IMR-90 (cell line): ENCODE measurements at regions not wholly inside any gene's neighbourhood (a gene's known extent, or its start where the extent isn't known, plus 50 kb on each side); places are given as distances from the start of the nearest gene placed in this dataset.

Experiments used
- ATAC-seq: fragments of 200-7000 bp; cut with Tn5 transposase; 2 replicates; pipeline ENCODE4 v1.9.1; 2020; ENCODE audit warnings: low read depth, mild to moderate bottlenecking, moderate library complexity
- BruUV-seq: library from RNA; stranded (reverse); fragments of 400-500 nt; replicated peaks from 2 replicates; lab custom pipeline; 2021; lab: Mats Ljungman, UMichigan
- CTCF ChIA-PET: fragments of 300-600 bp; formaldehyde crosslinking; extraction: SDS; loops from one replicate; lab custom pipeline; 2021; ENCODE audit warnings: antibody characterized with exemption; lab: Yijun Ruan, JAX
- POLR2A ChIA-PET: fragments of 300-600 bp; sonication (Branson Sonifier 250); formaldehyde crosslinking; loops from one replicate; lab custom pipeline; 2022; ENCODE audit warnings: antibody characterized with exemption; ENCODE audit not compliant: unreplicated experiment; lab: Charles Lee
- DNase-seq: peaks from one replicate; pipeline ENCODE4 v3.0.0; 2013
- H2AFZ ChIP-seq: replicated peaks from 2 replicates; pipeline ENCODE3; 2013; ENCODE audit warnings: low read length, mild to moderate bottlenecking; ENCODE audit not compliant: poor library complexity
- H2AK5ac ChIP-seq: 2 replicates; pipeline ENCODE4 v1.6.1; 2013; ENCODE audit warnings: low read depth, low read length, inconsistent platforms
- H2AK9ac ChIP-seq: replicated peaks from 2 replicates; pipeline ENCODE3; 2013; ENCODE audit warnings: mild to moderate bottlenecking, low read depth, low read length, moderate library complexity; ENCODE audit not compliant: poor library complexity
- H2BK120ac ChIP-seq: 2 replicates; pipeline ENCODE4 v1.6.1; 2013; ENCODE audit warnings: low read depth, low read length, inconsistent platforms
- H2BK15ac ChIP-seq: 3 replicates; pipeline ENCODE4 v1.6.1; 2013; ENCODE audit warnings: low read depth, low read length, inconsistent platforms
- H2BK20ac ChIP-seq: 2 replicates; pipeline ENCODE4 v1.6.1; 2013; ENCODE audit warnings: low read depth, mild to moderate bottlenecking, inconsistent platforms, low read length, moderate library complexity
- H2BK5ac ChIP-seq: 2 replicates; pipeline ENCODE4 v1.6.1; 2013; ENCODE audit warnings: mild to moderate bottlenecking, low read depth, low read length, inconsistent platforms; ENCODE audit not compliant: poor library complexity, severe bottlenecking
- H3K14ac ChIP-seq: replicated peaks from 2 replicates; pipeline ENCODE4 v1.6.1; 2013; ENCODE audit warnings: low read depth, low read length, inconsistent platforms
- H3K18ac ChIP-seq: 2 replicates; pipeline ENCODE4 v1.6.1; 2013; ENCODE audit warnings: low read depth, low read length, control low read depth
- H3K23ac ChIP-seq: 2 replicates; pipeline ENCODE4 v1.6.1; 2013; ENCODE audit warnings: low read depth, low read length, inconsistent platforms
- H3K27ac ChIP-seq: 2 replicates; pipeline ENCODE4 v1.5.1; 2013; ENCODE audit warnings: mild to moderate bottlenecking, control low read depth, low read length; ENCODE audit not compliant: insufficient read depth
- H3K27me3 ChIP-seq: 2 replicates; pipeline ENCODE4 v1.6.1; 2013; ENCODE audit warnings: low read length; ENCODE audit not compliant: control insufficient read depth, insufficient read depth
- H3K36me3 ChIP-seq: 2 replicates; pipeline ENCODE4 v1.6.1; 2013; ENCODE audit warnings: low read length, mixed read lengths; ENCODE audit not compliant: control insufficient read depth, insufficient read depth
- H3K4ac ChIP-seq: 2 replicates; pipeline ENCODE4 v1.6.1; 2013; ENCODE audit warnings: low read depth, low read length, inconsistent platforms
- H3K4me1 ChIP-seq: 2 replicates; pipeline ENCODE4 v1.6.1; 2013; ENCODE audit warnings: low read length, mixed read lengths; ENCODE audit not compliant: control insufficient read depth, insufficient read depth
- H3K4me2 ChIP-seq: 2 replicates; pipeline ENCODE4 v1.6.1; 2013; ENCODE audit warnings: low read depth, mild to moderate bottlenecking, control low read depth, low read length, moderate library complexity
- H3K4me3 ChIP-seq: 2 replicates; pipeline ENCODE4 v1.5.1; 2013; ENCODE audit warnings: low read depth, mild to moderate bottlenecking, control low read depth, low read length, moderate library complexity; ENCODE audit not compliant: insufficient read depth
- H3K56ac ChIP-seq: 2 replicates; pipeline ENCODE4 v1.6.1; 2013; ENCODE audit warnings: low read length, inconsistent platforms; ENCODE audit not compliant: insufficient read depth; ENCODE audit errors: extremely low read depth
- H3K79me1 ChIP-seq, 2 experiments: 2 replicates each; pipeline ENCODE4 v1.6.1; 2013; ENCODE audit warnings: low read length in 2 of 2, inconsistent platforms in 1 of 2, low read depth in 1 of 2
- H3K9ac ChIP-seq: 2 replicates; pipeline ENCODE4 v1.6.1; 2013; ENCODE audit warnings: low read depth, low read length, control low read depth
- H3K9me1 ChIP-seq: 2 replicates; pipeline ENCODE4 v1.6.1; 2013; ENCODE audit warnings: low read length, inconsistent platforms; ENCODE audit not compliant: insufficient read depth
- H3K9me3 ChIP-seq: 2 replicates; pipeline ENCODE4 v1.6.1; 2013; ENCODE audit warnings: low read length; ENCODE audit not compliant: control insufficient read depth, insufficient read depth
- H4K20me1 ChIP-seq: 2 replicates; pipeline ENCODE4 v1.6.1; 2013; ENCODE audit warnings: low read length, inconsistent platforms; ENCODE audit not compliant: insufficient read depth
- H4K5ac ChIP-seq: 2 replicates; pipeline ENCODE4 v1.6.1; 2013; ENCODE audit warnings: mild to moderate bottlenecking, low read depth, low read length, control low read depth
- H4K8ac ChIP-seq, 2 experiments: 2 replicates each; pipeline ENCODE4 v1.6.1; 2013; ENCODE audit warnings: low read depth in 2 of 2, low read length in 2 of 2, control low read depth in 1 of 2, inconsistent platforms in 1 of 2
- H4K91ac ChIP-seq: 2 replicates; pipeline ENCODE4 v1.6.1; 2013; ENCODE audit warnings: low read depth, low read length, inconsistent platforms; ENCODE audit not compliant: insufficient read depth
- BHLHE40 ChIP-seq: fragments of 150-350 bp; IDR thresholded peaks from 2 replicates; pipeline ENCODE4 v1.6.1; 2016; ENCODE audit warnings: mild to moderate bottlenecking, low read depth, low read length
- CEBPB ChIP-seq: IDR thresholded peaks from 2 replicates; pipeline ENCODE4 v1.6.1; 2012; ENCODE audit warnings: low read depth, low read length, improper control_type of control experiment
- MAFK ChIP-seq: IDR thresholded peaks from 2 replicates; pipeline ENCODE4 v1.6.1; 2012; ENCODE audit warnings: low read depth, low read length, improper control_type of control experiment
- MAZ ChIP-seq: IDR thresholded peaks from 2 replicates; pipeline ENCODE4 v1.6.1; 2012; ENCODE audit warnings: low read depth, mild to moderate bottlenecking, low read length, improper control_type of control experiment, moderate library complexity, borderline replicate concordance
- MXI1 ChIP-seq: IDR thresholded peaks from 2 replicates; pipeline ENCODE4 v1.6.1; 2012; ENCODE audit warnings: low read depth, mild to moderate bottlenecking, low read length, moderate library complexity, borderline replicate concordance
- RAD21 ChIP-seq: IDR thresholded peaks from 2 replicates; pipeline ENCODE4 v1.6.1; 2012; ENCODE audit warnings: low read length, improper control_type of control experiment
- RCOR1 ChIP-seq: IDR thresholded peaks from 2 replicates; pipeline ENCODE4 v1.6.1; 2012; ENCODE audit warnings: mild to moderate bottlenecking, low read length, improper control_type of control experiment; ENCODE audit not compliant: insufficient replicate concordance
- RFX5 ChIP-seq: IDR thresholded peaks from 2 replicates; pipeline ENCODE4 v1.8.0; 2012; ENCODE audit warnings: low read depth, mild to moderate bottlenecking, low read length, moderate library complexity
- SMC3 ChIP-seq: fragments of 150-350 bp; IDR thresholded peaks from 2 replicates; pipeline ENCODE4 v1.6.1; 2016; ENCODE audit warnings: low read depth, mild to moderate bottlenecking, antibody characterized with exemption, low read length, moderate library complexity
- dilution Hi-C: fragments of 300-500 bp; cut with HindIII; formaldehyde crosslinking; loops from one replicate; pipeline ENCODE4 v1.14.3; 2018; ENCODE audit warnings: low sequenced_read_pairs; ENCODE audit not compliant: unreplicated experiment
- in situ Hi-C: fragments of 300-500 bp; cut with MboI; formaldehyde crosslinking; loops from 3 replicates; pipeline ENCODE4 v1.14.3; 2019; ENCODE audit warnings: low sequenced_read_pairs, inconsistent platforms, mixed read lengths
- intact Hi-C: fragments of 100-400 bp; cut with micrococcal nuclease; formaldehyde crosslinking; loops from 2 replicates; pipeline ENCODE4 v1.10.0; 2022
- TF ChIP-seq, protein P1 (sequence below): fragments of 150-350 bp; IDR thresholded peaks from 2 replicates; pipeline ENCODE4 v1.6.1; 2016; ENCODE audit warnings: low read depth, mild to moderate bottlenecking, low read length, moderate library complexity, borderline replicate concordance
- TF ChIP-seq, protein P2 (sequence below): fragments of 150-350 bp; IDR thresholded peaks from 2 replicates; pipeline ENCODE4 v1.6.1; 2017; ENCODE audit warnings: mild to moderate bottlenecking, antibody characterized with exemption, low read length, low read depth
- TF ChIP-seq, protein P3 (sequence below): conservative IDR thresholded peaks from 2 replicates; pipeline ENCODE4 v1.5.1; 2012; ENCODE audit warnings: mild to moderate bottlenecking, low read depth, low read length, improper control_type of control experiment

DNA sequence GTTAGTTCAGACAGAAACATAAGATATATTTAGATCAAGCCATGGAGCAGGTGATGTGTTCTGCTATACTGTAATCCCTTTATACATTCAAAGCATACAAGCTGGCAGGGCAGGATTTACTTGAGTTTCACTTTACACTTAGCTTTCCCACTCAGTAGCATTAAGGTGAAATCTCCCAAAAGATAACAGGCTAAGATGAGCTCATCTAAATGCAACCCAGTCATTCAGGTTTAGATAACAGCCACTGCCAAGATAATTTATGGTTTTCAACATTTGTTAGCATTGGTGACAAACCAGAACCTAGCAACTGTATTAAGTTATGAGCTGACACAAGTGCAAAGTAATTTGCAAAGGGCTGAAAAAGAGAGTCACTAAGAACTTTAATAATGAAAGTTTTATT lies 925.1 kb upstream of the ATXN7L3B start:
- Histone ChIP-seq H3K27ac (no peak overlapping the region), H3K27me3 (no peaks in the 10 kb centered on the region), H3K9ac (no peak overlapping the region), H3K9me3 (no peaks in the 10 kb centered on the region; the same call in 1 of the 2 replicates), H3K4me1 (no peaks in the 10 kb centered on the region), H3K79me1 (no peaks in the 10 kb centered on the region), H3K4me2 (no peak overlapping the region), H3K4me3 (no peak overlapping the region), H3K14ac (no peak overlapping the region), H2AK9ac (no peak overlapping the region), H2AK5ac (no peak overlapping the region), H2BK15ac (no peak overlapping the region), H3K56ac (no peak overlapping the region), H2BK20ac (no peak overlapping the region), H3K4ac (no peak overlapping the region), H3K9me1 (no peaks in the 10 kb centered on the region), H2BK120ac (no peak overlapping the region), H3K23ac (no peak overlapping the region), H4K8ac (no peak overlapping the region), H3K18ac (no peak overlapping the region), H4K91ac (no peak overlapping the region), H2AFZ (no peak overlapping the region), H4K5ac (no peak overlapping the region), H2BK5ac (no peak overlapping the region), H4K20me1 (no peaks in the 10 kb centered on the region), H3K36me3 (no peaks in the 10 kb centered on the region)
- ChIA-PET CTCF (no interaction called here), POLR2A (no interaction called here)
- DNase-seq (no peak), ATAC-seq (no peak)
- in situ Hi-C loops = no loop called here
- BruUV-seq = no TSS peak
- TF ChIP-seq RAD21 = no peak
- TF ChIP-seq MAZ = no peak
- TF ChIP-seq, protein P1, sequence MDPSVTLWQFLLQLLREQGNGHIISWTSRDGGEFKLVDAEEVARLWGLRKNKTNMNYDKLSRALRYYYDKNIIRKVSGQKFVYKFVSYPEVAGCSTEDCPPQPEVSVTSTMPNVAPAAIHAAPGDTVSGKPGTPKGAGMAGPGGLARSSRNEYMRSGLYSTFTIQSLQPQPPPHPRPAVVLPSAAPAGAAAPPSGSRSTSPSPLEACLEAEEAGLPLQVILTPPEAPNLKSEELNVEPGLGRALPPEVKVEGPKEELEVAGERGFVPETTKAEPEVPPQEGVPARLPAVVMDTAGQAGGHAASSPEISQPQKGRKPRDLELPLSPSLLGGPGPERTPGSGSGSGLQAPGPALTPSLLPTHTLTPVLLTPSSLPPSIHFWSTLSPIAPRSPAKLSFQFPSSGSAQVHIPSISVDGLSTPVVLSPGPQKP = no peak
- no peak for TF ChIP-seq CEBPB
- TF ChIP-seq RFX5 = no peak
- TF ChIP-seq SMC3 = no peak
- TF ChIP-seq, protein P2, sequence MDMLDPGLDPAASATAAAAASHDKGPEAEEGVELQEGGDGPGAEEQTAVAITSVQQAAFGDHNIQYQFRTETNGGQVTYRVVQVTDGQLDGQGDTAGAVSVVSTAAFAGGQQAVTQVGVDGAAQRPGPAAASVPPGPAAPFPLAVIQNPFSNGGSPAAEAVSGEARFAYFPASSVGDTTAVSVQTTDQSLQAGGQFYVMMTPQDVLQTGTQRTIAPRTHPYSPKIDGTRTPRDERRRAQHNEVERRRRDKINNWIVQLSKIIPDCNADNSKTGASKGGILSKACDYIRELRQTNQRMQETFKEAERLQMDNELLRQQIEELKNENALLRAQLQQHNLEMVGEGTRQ = no peak
- TF ChIP-seq BHLHE40 = no peak
- no peak for TF ChIP-seq RCOR1
- TF ChIP-seq MXI1 = no peak
- no peak for TF ChIP-seq MAFK
- TF ChIP-seq, protein P3, sequence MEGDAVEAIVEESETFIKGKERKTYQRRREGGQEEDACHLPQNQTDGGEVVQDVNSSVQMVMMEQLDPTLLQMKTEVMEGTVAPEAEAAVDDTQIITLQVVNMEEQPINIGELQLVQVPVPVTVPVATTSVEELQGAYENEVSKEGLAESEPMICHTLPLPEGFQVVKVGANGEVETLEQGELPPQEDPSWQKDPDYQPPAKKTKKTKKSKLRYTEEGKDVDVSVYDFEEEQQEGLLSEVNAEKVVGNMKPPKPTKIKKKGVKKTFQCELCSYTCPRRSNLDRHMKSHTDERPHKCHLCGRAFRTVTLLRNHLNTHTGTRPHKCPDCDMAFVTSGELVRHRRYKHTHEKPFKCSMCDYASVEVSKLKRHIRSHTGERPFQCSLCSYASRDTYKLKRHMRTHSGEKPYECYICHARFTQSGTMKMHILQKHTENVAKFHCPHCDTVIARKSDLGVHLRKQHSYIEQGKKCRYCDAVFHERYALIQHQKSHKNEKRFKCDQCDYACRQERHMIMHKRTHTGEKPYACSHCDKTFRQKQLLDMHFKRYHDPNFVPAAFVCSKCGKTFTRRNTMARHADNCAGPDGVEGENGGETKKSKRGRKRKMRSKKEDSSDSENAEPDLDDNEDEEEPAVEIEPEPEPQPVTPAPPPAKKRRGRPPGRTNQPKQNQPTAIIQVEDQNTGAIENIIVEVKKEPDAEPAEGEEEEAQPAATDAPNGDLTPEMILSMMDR = no peak
- dilution Hi-C loops = no loop called here
- intact Hi-C loops = no loop called here
